Mesenchymal stem cell (in vitro differentiated cells and primary cell): ENCODE measurements at regions not wholly inside any gene's neighbourhood (a gene's known extent, or its start where the extent isn't known, plus 50 kb on each side); places are given as distances from the start of the nearest gene placed in this dataset.

Experiments
- DNase-seq: peaks from one replicate; pipeline ENCODE4 v3.0.0-alpha.2; 2013
- H2AFZ ChIP-seq: one replicate; pipeline ENCODE4 v1.6.1; 2013; ENCODE audit warnings: low read depth, mild to moderate bottlenecking, control low read depth, inconsistent platforms, low read length, moderate library complexity
- H2AK5ac ChIP-seq: 2 replicates; pipeline ENCODE4 v1.6.1; 2013; ENCODE audit warnings: low read length, moderate library complexity, mild to moderate bottlenecking, inconsistent platforms; ENCODE audit not compliant: severe bottlenecking
- H2BK120ac ChIP-seq: one replicate; pipeline ENCODE4 v1.6.1; 2013; ENCODE audit warnings: low read depth, mild to moderate bottlenecking, inconsistent platforms, low read length, moderate library complexity
- H2BK12ac ChIP-seq, 2 experiments: one replicate each; pipeline ENCODE4 v1.6.1; 2013; ENCODE audit warnings: inconsistent platforms in 2 of 2, low read length in 2 of 2, mild to moderate bottlenecking in 2 of 2, moderate library complexity in 2 of 2, control low read depth in 1 of 2
- H2BK15ac ChIP-seq: one replicate; pipeline ENCODE4 v1.6.1; 2013; ENCODE audit warnings: mild to moderate bottlenecking, low read depth, inconsistent platforms; ENCODE audit not compliant: poor library complexity, severe bottlenecking
- H2BK5ac ChIP-seq: 2 replicates; pipeline ENCODE4 v1.6.1; 2013; ENCODE audit warnings: low read depth, mild to moderate bottlenecking, low read length, control low read depth, inconsistent platforms; ENCODE audit not compliant: poor library complexity, severe bottlenecking
- H3K14ac ChIP-seq, 2 experiments: one replicate each; pipeline ENCODE4 v1.6.1; 2013; ENCODE audit warnings: inconsistent platforms in 2 of 2, low read length in 2 of 2, control low read depth in 1 of 2, mild to moderate bottlenecking in 1 of 2, moderate library complexity in 1 of 2
- H3K18ac ChIP-seq, 2 experiments: one replicate each; pipeline ENCODE4 v1.6.1; 2013; ENCODE audit warnings: inconsistent platforms in 2 of 2, low read length in 2 of 2, control low read depth in 1 of 2, low read depth in 1 of 2, mild to moderate bottlenecking in 1 of 2
- H3K23ac ChIP-seq, 2 experiments: one replicate each; pipeline ENCODE4 v1.6.1; 2013; ENCODE audit warnings: inconsistent platforms in 2 of 2, low read length in 2 of 2, mild to moderate bottlenecking in 2 of 2, moderate library complexity in 2 of 2, control low read depth in 1 of 2
- H3K27ac ChIP-seq: 2 replicates; pipeline ENCODE4 v1.5.1; 2013; ENCODE audit warnings: mild to moderate bottlenecking, moderate library complexity, low read length, control low read depth, inconsistent platforms; ENCODE audit not compliant: poor library complexity, severe bottlenecking
- H3K27me3 ChIP-seq, 2 experiments: 2 replicates each; pipeline versions ENCODE4 v1.6.1 to v1.7.0; 2013; ENCODE audit warnings: low read length in 2 of 2, mild to moderate bottlenecking in 2 of 2, moderate library complexity in 2 of 2, control low read depth in 1 of 2, inconsistent platforms in 1 of 2; ENCODE audit not compliant: control insufficient read depth in 1 of 2, insufficient read depth in 1 of 2
- H3K36me3 ChIP-seq, 2 experiments: 2 replicates each; pipeline versions ENCODE4 v1.6.1 to v1.7.0; 2013; ENCODE audit warnings: low read length in 2 of 2, control low read depth in 1 of 2, inconsistent platforms in 1 of 2, low read depth in 1 of 2, mild to moderate bottlenecking in 1 of 2; ENCODE audit not compliant: insufficient read depth in 2 of 2, control insufficient read depth in 1 of 2
- H3K4ac ChIP-seq, 2 experiments: one replicate each; pipeline ENCODE4 v1.6.1; 2013; ENCODE audit warnings: inconsistent platforms in 2 of 2, low read length in 2 of 2, mild to moderate bottlenecking in 2 of 2, moderate library complexity in 2 of 2, control low read depth in 1 of 2, low read depth in 1 of 2
- H3K4me1 ChIP-seq: 2 replicates; pipeline ENCODE4 v1.6.1; 2013; ENCODE audit warnings: low read depth, low read length, control low read depth; ENCODE audit not compliant: control insufficient read depth, insufficient read depth
- H3K4me2 ChIP-seq: 2 replicates; pipeline ENCODE4 v1.6.1; 2013; ENCODE audit warnings: low read length, mild to moderate bottlenecking, inconsistent platforms; ENCODE audit not compliant: poor library complexity, severe bottlenecking
- H3K4me3 ChIP-seq, 2 experiments: 2 replicates each; pipeline versions ENCODE4 v1.5.1 to v1.7.0; 2013; ENCODE audit warnings: low read length in 2 of 2, mild to moderate bottlenecking in 2 of 2, control low read depth in 1 of 2, low read depth in 1 of 2; ENCODE audit not compliant: insufficient read depth in 1 of 2
- H3K79me1 ChIP-seq: replicated peaks from 2 replicates; pipeline ENCODE4 v1.6.1; 2013; ENCODE audit warnings: mild to moderate bottlenecking, control low read depth, low read length, inconsistent platforms; ENCODE audit not compliant: poor library complexity, severe bottlenecking
- H3K9ac ChIP-seq: 2 replicates; pipeline ENCODE4 v1.7.0; 2013; ENCODE audit warnings: mild to moderate bottlenecking, low read length, moderate library complexity
- H3K9me3 ChIP-seq: 2 replicates; pipeline ENCODE4 v1.7.0; 2013; ENCODE audit warnings: mild to moderate bottlenecking, low read length; ENCODE audit not compliant: control insufficient read depth
- H4K8ac ChIP-seq: one replicate; pipeline ENCODE4 v1.6.1; 2013; ENCODE audit warnings: inconsistent platforms, mild to moderate bottlenecking, low read length, moderate library complexity
- H4K91ac ChIP-seq: one replicate; pipeline ENCODE4 v1.6.1; 2013; ENCODE audit warnings: mild to moderate bottlenecking, low read length, inconsistent platforms
- WGBS: methylation state at CpG from one replicate; pipeline ENCODE4 v1.1.7; 2013; ENCODE audit warnings: mixed read lengths; 5-methylcytosine and 5-hydroxymethylcytosine counted together

DNA sequence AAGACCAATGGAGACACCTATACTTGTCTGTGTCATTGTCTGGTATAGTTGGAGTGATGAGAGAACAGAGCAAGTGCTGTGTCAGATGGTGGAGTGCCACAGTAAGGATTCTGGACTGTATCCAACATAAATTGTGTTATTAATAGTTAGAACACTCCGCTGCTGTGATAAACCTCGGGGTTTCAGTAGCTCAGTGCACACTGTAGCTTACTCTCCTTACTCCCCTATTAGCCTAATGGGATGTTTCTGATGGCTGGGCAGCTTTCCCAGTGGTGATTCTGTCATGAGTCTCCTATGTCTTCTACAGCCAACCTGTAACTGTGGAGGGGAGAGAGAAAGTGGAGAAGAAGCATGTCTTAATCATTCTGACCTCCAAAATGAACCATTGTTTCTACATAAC, 127.6 kb upstream of the PTCH1 start:
- H3K27me3 ChIP-seq: peaks cover 0 to 7% of the 10 kb centered on the region in 2 experiments
- H2BK15ac ChIP-seq: no peak overlapping the region
- no peak overlapping the region for H2AK5ac ChIP-seq
- H3K23ac ChIP-seq: no peak overlapping the region
- H2BK12ac ChIP-seq: no peak overlapping the region
- H2BK120ac ChIP-seq: no peak overlapping the region
- H4K91ac ChIP-seq: no peak overlapping the region
- H3K9me3 ChIP-seq: peaks cover 8% of the 10 kb centered on the region
- H3K4me2 ChIP-seq: no peak overlapping the region
- H3K4me1 ChIP-seq: peaks cover 3% of the 10 kb centered on the region
- no peak overlapping the region for H3K9ac ChIP-seq
- no peak overlapping the region for H3K27ac ChIP-seq
- no peak overlapping the region for H3K14ac ChIP-seq
- no peak overlapping the region for H2BK5ac ChIP-seq
- no peaks in the 10 kb centered on the region for H3K79me1 ChIP-seq
- no CpG with 5 or more reads among the region's 2 CpGs for WGBS
- H4K8ac ChIP-seq: no peak overlapping the region
- no peak for DNase-seq
- no peak overlapping the region for H3K4me3 ChIP-seq
- H2AFZ ChIP-seq: no peak overlapping the region
- H3K18ac ChIP-seq: no peak overlapping the region
- no peak overlapping the region for H3K4ac ChIP-seq
- H3K36me3 ChIP-seq: no peaks in the 10 kb centered on the region

DNA sequence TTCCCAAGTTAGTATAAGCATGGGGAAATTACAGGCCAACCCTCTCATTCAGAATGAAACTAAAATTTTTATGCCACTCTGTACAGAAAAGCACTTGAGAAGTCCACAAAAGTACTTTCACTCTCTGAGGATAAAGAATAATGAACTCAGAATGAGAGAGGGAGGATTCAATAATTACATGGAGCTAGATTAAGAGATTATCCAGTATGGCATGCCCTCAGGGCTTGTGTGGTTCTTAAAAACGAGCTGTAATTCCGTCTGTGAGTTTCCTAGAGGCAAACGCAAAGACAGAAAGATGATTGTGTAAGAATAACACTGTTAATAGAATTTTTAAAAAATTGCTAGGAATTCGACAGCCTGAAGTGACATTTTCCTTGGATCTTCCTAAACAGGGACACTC, 126.8 kb upstream of the PTCH1 start:
- no peak overlapping the region for H2AFZ ChIP-seq

DNA sequence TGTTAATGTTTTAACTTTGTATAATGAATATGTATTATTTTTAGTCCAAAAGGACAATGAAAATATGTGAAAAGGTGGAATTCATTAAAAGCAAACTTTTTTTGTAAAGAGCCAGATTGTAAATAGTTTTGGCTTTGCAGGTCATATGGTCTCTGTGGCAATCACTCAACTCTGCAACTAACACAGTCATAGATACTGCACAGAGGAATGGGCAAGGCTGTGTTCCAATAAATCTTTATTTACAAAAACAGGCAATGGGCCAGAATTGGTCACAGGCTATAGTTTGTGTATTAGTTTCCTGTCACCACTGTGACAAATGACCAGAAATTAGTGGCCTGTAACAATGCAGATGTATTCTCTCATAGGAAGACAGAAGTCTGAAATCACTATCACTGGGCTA, 125.4 kb upstream of the PTCH1 start:
- Histone ChIP-seq H3K36me3 (no peaks in the 10 kb centered on the region), H2BK12ac (no peak overlapping the region), H3K18ac (no peak overlapping the region), H3K9me3 (peaks cover 8% of the 10 kb centered on the region), H2BK15ac (no peak overlapping the region), H3K79me1 (no peaks in the 10 kb centered on the region), H3K23ac (no peak overlapping the region), H4K8ac (no peak overlapping the region), H2AFZ (no peak overlapping the region), H3K27me3 (peaks cover 0 to 10% of the 10 kb centered on the region in 2 experiments), H2AK5ac (no peak overlapping the region), H3K4ac (no peak overlapping the region), H2BK5ac (no peak overlapping the region), H3K14ac (no peak overlapping the region), H4K91ac (no peak overlapping the region), H3K4me1 (peaks cover 3% of the 10 kb centered on the region), H3K4me2 (no peak overlapping the region), H3K27ac (no peak overlapping the region), H3K4me3 (no peak overlapping the region), H3K9ac (no peak overlapping the region), H2BK120ac (no peak overlapping the region)
- no peak for DNase-seq

More for the DNA sequence above, 126.8 kb upstream of the PTCH1 start:
- no peak for DNase-seq
- Histone ChIP-seq H3K4me3 (no peak overlapping the region), H3K14ac (no peak overlapping the region), H3K27me3 (peaks cover 0 to 7% of the 10 kb centered on the region in 2 experiments), H3K18ac (no peak overlapping the region), H3K79me1 (no peaks in the 10 kb centered on the region), H2BK15ac (no peak overlapping the region), H2BK12ac (no peak overlapping the region), H4K91ac (no peak overlapping the region), H2BK5ac (no peak overlapping the region), H3K4ac (no peak overlapping the region), H3K36me3 (no peaks in the 10 kb centered on the region), H2AK5ac (no peak overlapping the region), H2BK120ac (no peak overlapping the region), H3K23ac (no peak overlapping the region), H3K9me3 (peaks cover 8% of the 10 kb centered on the region), H3K4me2 (no peak overlapping the region), H3K27ac (no peak overlapping the region), H3K4me1 (peaks cover 3% of the 10 kb centered on the region), H4K8ac (no peak overlapping the region), H3K9ac (no peak overlapping the region)
- WGBS: 94% methylated on average over 4 of the region's 4 CpGs

- no peak overlapping the region for H3K14ac ChIP-seq
- WGBS: 86% methylated on average over 4 of the region's 6 CpGs
- no peak overlapping the region for H2BK5ac ChIP-seq
- no peak overlapping the region for H2BK120ac ChIP-seq
- H3K9me3 ChIP-seq: peaks cover 8% of the 10 kb centered on the region
- DNase-seq: no peak
- H4K91ac ChIP-seq: no peak overlapping the region
- no peaks in the 10 kb centered on the region for H3K36me3 ChIP-seq
- no peaks in the 10 kb centered on the region for H3K79me1 ChIP-seq
- no peak overlapping the region for H3K4ac ChIP-seq
- no peak overlapping the region for H4K8ac ChIP-seq
- no peak overlapping the region for H3K4me2 ChIP-seq
- no peak overlapping the region for H2BK12ac ChIP-seq
- H2AFZ ChIP-seq: no peak overlapping the region
- H2AK5ac ChIP-seq: no peak overlapping the region
- H3K4me3 ChIP-seq: no peak overlapping the region
- no peak overlapping the region for H3K27ac ChIP-seq
- H3K27me3 ChIP-seq: peaks cover 0 to 13% of the 10 kb centered on the region in 2 experiments
- no peak overlapping the region for H2BK15ac ChIP-seq
- H3K9ac ChIP-seq: no peak overlapping the region
- H3K18ac ChIP-seq: no peak overlapping the region
- H3K23ac ChIP-seq: no peak overlapping the region
- peaks cover 3% of the 10 kb centered on the region for H3K4me1 ChIP-seq
Observed at GRCh38 chr9:95641586-95641985, 124.8 kb upstream of the PTCH1 start.
